Left ventricle myocardium inferior (tissue), 1 donor: ENCODE measurements at regions not wholly inside any gene's neighbourhood (a gene's known extent, or its start where the extent isn't known, plus 50 kb on each side); places are given as distances from the start of the nearest gene placed in this dataset.
"Not testable (repeated sequence)": the region's sequence is repeated elsewhere in the genome, so short reads cannot be mapped to it uniquely, and the experiment has no call there.

Experiments used
- DNase-seq: peaks from one replicate; pipeline ENCODE4 v3.0.0-alpha.2; 2020
- H3K27ac ChIP-seq: fragments of 200-600 bp; replicated peaks from 2 replicates; pipeline ENCODE4 v1.8.0; 2021
- H3K27me3 ChIP-seq: fragments of 200-600 bp; 2 replicates; pipeline ENCODE4 v1.8.0; 2021; ENCODE audit warnings: low read depth
- H3K36me3 ChIP-seq: fragments of 200-600 bp; 2 replicates; pipeline ENCODE4 v1.8.0; 2021
- H3K4me1 ChIP-seq: fragments of 200-600 bp; 2 replicates; pipeline ENCODE4 v1.8.0; 2021
- H3K4me3 ChIP-seq: fragments of 200-600 bp; 2 replicates; pipeline ENCODE4 v1.8.0; 2021; ENCODE audit warnings: mild to moderate bottlenecking, moderate library complexity
- H3K9me3 ChIP-seq: fragments of 200-600 bp; replicated peaks from 2 replicates; pipeline ENCODE4 v1.8.0; 2021
- CTCF ChIP-seq: fragments of 200-600 bp; IDR thresholded peaks from 2 replicates; pipeline ENCODE4 v1.8.0; 2021; ENCODE audit warnings: antibody characterized with exemption, mild to moderate bottlenecking, borderline replicate concordance
- intact Hi-C: fragments of 100-400 bp; cut with micrococcal nuclease; formaldehyde crosslinking; loops from one replicate; pipeline ENCODE4 v1.11.0; 2022
- donor health status: DM: no; HTN: yes; CAD: no; lungs with severe emphysema.

GRCh38 chr2:176574484-176575236 lies 305.4 kb downstream of the MTX2 start:
- Histone ChIP-seq H3K4me3 (no peak overlapping the region), H3K4me1 (no peaks in the 10 kb centered on the region), H3K9me3 (no peaks in the 10 kb centered on the region), H3K36me3 (no peaks in the 10 kb centered on the region), H3K27ac (no peak overlapping the region), H3K27me3 (peaks cover 57% of the 10 kb centered on the region)
- no peak for DNase-seq
- intact Hi-C loops: no loop called here
- no peak for TF ChIP-seq CTCF

- intact Hi-C loops: no loop called here
- Histone ChIP-seq H3K27ac (no peak overlapping the region), H3K9me3 (no peaks in the 10 kb centered on the region), H3K4me3 (no peak overlapping the region), H3K36me3 (no peaks in the 10 kb centered on the region), H3K27me3 (peaks cover 55% of the 10 kb centered on the region), H3K4me1 (no peaks in the 10 kb centered on the region)
- DNase-seq: no peak
- no peak for TF ChIP-seq CTCF
Measured at GRCh38 chr2:176575237-176575744, 306.0 kb downstream of the MTX2 start.

- no peak overlapping the region for H3K27ac ChIP-seq
- intact Hi-C loops: no loop called here
- peaks cover 41% of the 10 kb centered on the region for H3K27me3 ChIP-seq
- no peak for DNase-seq
- H3K9me3 ChIP-seq: no peaks in the 10 kb centered on the region
- H3K4me1 ChIP-seq: no peaks in the 10 kb centered on the region
- TF ChIP-seq CTCF: no peak
- no peak overlapping the region for H3K4me3 ChIP-seq
- H3K36me3 ChIP-seq: no peaks in the 10 kb centered on the region
Measured at GRCh38 chr2:176577054-176577453, 307.8 kb downstream of the MTX2 start.

- H3K36me3 ChIP-seq, H3K4me3 ChIP-seq, H3K27ac ChIP-seq, DNase-seq, intact Hi-C loops, H3K9me3 ChIP-seq, H3K4me1 ChIP-seq: not testable (repeated sequence)
- H3K27me3 ChIP-seq: peaks cover 29% of the 10 kb centered on the region
Measured at GRCh38 chr2:176578292-176578691, 309.1 kb downstream of the MTX2 start.

- intact Hi-C loops: no loop called here
- no peak for DNase-seq
- Histone ChIP-seq H3K36me3 (no peaks in the 10 kb centered on the region), H3K4me1 (no peaks in the 10 kb centered on the region), H3K4me3 (no peak overlapping the region), H3K27ac (no peak overlapping the region), H3K9me3 (no peaks in the 10 kb centered on the region), H3K27me3 (peaks cover 36% of the 10 kb centered on the region)
- TF ChIP-seq CTCF: no peak
Measured at GRCh38 chr2:176579608-176580007, 310.4 kb downstream of the MTX2 start.

GRCh38 chr2:176581557-176582165 lies 312.4 kb downstream of the MTX2 start:
- peaks cover 32% of the 10 kb centered on the region for H3K27me3 ChIP-seq
- TF ChIP-seq CTCF: no peak
- DNase-seq: no peak
- no peaks in the 10 kb centered on the region for H3K4me1 ChIP-seq
- H3K4me3 ChIP-seq: no peak overlapping the region
- H3K9me3 ChIP-seq: no peaks in the 10 kb centered on the region
- H3K27ac ChIP-seq: no peak overlapping the region
- intact Hi-C loops: no loop called here
- H3K36me3 ChIP-seq: no peaks in the 10 kb centered on the region
